NCI-H82 treated with DMSO at 0.1 percent for 48 hours (cell line): ENCODE measurements at regions not wholly inside any gene's neighbourhood (a gene's known extent, or its start where the extent isn't known, plus 50 kb on each side); places are given as distances from the start of the nearest gene placed in this dataset.
"Not testable (repeated sequence)": the region's sequence is repeated elsewhere in the genome, so short reads cannot be mapped to it uniquely, and the experiment has no call there.

Source experiments
- DNase-seq: peaks from one replicate; lab custom pipeline; 2025; ENCODE audit not compliant: unreplicated experiment; lab: John Stamatoyannopoulos, UW

DNA sequence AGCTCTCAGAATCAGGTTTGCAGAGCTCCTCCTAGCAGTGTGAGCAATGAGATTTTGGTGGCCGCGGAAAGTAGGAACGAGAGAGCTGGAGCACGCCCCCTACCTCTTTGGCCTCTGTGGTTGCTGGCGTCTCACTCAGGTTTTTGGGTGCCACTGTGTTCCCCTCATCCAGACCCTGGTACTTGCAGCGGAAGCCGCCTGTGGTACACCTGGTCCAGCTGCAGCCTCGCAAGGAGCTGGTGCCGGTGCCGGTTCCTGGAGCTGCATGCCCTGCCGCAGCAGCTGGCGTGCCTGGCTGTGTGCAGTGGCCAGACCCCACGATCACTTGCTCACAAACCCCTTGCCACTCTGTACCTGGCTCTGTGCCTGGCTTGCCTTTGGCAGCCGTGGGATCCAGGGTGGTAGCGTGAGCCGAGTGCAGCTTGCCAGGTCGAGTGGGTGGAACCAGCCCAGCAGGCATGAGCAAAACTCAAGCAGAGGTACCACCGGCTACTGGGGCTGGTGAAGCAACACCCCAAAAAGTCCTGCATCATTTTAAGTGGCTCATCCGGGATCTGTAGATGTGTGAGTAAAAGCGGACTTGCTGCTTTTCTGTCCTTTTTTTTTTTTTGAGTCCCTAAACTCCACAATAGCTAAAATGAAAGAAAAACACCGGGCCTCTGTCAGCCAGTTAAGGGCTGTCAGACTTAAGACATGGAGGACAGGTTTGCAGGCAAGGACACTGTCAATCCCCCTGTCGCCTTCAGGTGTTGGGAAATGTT, 844.9 kb downstream of the KCNT2 start:
- no peak for DNase-seq

- no peak for DNase-seq
Measured at GRCh38 chr1:195761104-195761503, 847.1 kb downstream of the KCNT2 start.

GRCh38 chr1:195756109-195756508, 852.1 kb downstream of the KCNT2 start:
- DNase-seq: no peak

GRCh38 chr1:195754874-195755273, 853.4 kb downstream of the KCNT2 start:
- no peak for DNase-seq

DNA sequence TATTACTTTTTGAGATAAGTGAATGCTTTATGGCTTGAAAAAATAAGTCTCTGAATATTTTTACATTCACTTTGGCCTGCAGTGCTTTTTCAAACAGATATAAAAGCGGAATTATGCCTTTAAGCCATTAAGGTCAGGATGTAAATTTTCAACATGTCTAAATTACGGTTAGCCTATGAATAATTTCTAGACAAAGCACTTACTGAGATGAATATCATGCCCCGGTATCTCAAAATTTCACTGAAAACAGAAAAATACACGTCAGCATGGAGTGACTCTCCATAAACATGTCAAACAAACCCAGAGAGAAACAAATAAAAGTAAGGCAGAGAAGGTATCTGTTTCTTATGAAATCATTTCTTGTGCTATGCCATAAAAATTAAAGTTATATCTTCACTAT, 853.9 kb downstream of the KCNT2 start:
- DNase-seq: no peak

- no peak for DNase-seq
Measured at GRCh38 chr1:195748969-195749368, 859.3 kb downstream of the KCNT2 start.

DNA sequence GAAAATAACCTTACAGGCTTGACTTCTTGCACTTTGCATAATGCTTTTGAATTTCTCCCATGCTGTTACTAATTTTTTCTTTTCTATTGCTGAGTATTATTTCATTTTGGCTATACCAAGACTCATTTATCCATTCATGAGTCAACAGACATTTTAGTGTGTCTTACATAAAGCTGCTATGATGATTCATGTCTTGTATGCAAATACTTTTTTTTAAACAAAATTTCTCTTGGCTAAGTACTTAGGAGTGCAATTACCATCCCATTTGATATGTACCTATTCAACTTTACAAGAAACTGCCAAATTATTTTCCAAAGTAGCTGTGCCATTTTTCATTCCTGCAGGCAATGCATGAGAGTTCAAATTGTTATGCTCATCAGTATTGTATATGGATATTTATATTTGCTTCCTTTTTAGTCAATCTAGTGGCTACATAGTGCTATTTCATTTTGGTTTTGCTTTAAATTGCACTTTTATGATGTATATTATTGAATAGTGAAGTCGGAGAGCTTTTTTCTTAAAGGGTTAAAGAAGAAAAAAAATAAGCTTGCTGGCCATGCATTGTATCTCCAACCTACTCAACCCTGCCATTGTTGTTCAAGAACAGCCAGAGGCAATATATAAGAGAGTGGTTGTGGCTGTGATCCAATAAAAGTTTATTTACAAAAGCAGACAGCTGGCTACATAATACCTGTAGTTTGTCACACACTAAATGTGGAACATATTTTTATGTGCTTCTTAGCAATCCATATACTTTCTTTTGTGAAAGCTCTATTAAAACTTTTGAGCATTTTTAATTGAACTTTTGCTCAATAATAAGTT, 862.8 kb downstream of the KCNT2 start:
- DNase-seq: no peak

DNA sequence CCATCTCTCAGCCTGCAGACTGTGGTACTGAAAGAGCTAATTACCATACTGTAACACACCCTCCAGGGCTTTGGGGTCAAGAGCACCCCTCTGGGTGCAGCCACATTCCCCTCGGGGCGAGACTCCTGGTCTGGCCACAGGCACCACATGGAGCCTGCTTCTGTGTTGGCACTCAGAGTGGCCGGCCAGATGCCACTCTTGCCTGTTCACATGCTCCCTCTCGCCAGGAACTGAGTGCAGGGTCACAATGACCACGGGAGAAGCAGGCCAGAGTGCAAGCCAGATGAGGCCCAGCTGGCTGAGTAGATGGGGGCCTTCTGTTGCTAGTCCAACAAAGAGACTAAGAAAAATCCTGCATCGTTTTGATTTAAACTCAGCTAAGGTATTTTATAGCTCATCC, 864.0 kb downstream of the KCNT2 start:
- DNase-seq: no peak

GRCh38 chr1:195740862-195741261, 867.4 kb downstream of the KCNT2 start:
- DNase-seq: no peak

- no peak for DNase-seq
Measured at GRCh38 chr1:195738966-195739650, 869.1 kb downstream of the KCNT2 start.

DNA sequence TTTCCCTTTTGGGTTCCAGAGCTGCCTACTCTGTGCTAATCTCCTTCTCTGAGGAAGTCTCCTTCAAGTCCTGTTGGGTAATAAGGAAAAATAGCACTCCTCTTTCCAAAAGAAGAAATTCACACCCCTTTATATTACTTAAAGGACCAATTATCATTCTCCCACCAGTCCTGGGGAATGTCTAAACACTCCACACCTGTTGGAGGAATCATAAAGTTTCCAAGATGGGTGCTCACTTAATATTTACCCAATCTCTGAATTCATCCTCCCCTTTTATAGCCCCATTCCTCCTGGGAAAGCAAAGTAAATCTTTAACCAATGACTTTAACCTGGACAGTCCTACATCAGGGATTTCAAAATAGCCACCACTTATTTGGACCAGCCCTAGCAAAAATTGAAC, 873.1 kb downstream of the KCNT2 start:
- no peak for DNase-seq

- no peak for DNase-seq
Measured at GRCh38 chr1:195733826-195734225, 874.4 kb downstream of the KCNT2 start.

GRCh38 chr1:195733408-195733807, 874.8 kb downstream of the KCNT2 start:
- no peak for DNase-seq

DNA sequence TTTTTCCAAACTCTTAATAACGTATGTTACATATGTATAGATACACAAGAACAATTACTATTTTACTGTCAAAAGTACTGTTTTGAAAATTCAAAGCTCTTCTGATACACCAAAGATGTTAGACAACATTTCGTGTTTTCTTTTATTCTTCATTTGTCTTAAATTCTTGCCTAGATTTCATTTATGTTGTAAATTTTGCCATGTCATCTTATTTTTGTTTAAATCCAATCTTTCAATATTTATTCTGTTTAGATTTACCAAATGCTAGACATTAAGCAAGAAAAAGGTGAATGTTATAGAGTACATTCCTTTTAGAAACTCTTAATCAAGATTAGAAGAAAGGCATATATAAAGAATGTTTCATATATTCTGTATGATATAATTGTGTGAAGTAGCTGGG, 876.9 kb downstream of the KCNT2 start:
- no peak for DNase-seq

GRCh38 chr1:195723796-195724194, 884.4 kb downstream of the KCNT2 start:
- DNase-seq: no peak

GRCh38 chr1:195722852-195723795, 885.1 kb downstream of the KCNT2 start:
- not testable (repeated sequence) for DNase-seq

GRCh38 chr1:195722146-195722545, 886.1 kb downstream of the KCNT2 start:
- not testable (repeated sequence) for DNase-seq

DNA sequence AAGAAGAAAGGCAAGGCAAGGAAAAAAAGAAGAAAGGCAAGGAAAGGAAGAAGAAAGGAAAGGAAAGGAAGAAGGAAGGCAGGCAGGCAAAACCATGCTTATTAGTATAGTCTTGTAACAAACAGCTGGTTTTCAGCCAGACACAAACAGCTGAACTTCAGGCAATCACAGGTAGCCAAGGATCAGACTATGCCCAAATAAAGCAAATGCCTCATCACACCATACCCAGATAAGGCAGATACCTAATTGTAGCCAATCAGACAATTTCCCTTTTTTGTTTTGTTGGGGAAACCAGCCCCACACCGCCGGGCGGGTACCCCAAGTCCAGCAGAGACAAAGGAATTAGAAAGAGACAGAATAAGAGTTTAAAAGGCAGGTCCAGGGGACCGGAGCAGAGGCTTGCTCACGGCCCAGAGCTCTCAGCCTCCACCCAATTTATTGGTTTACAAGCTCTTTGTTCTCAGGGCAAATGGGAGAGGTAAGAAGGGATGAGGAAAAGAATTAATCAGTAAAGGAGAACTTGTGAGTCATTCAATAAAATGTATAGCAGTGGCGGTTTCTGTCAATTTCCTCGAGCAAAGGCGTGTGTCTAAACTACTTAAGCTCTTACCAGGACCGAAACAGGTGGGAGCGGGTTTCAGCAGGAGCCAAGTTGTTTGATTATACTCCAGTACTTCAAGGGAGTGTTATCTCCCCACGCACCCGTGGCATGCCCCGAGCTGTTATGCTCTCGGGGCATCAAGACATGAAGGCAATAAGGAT, 886.8 kb downstream of the KCNT2 start:
- no peak for DNase-seq

- no peak for DNase-seq
Measured at GRCh38 chr1:195717651-195718050, 890.6 kb downstream of the KCNT2 start.

- DNase-seq: no peak
Measured at GRCh38 chr1:195715652-195716051, 892.6 kb downstream of the KCNT2 start.
